GM12878 (cell line): ENCODE measurements at regions not wholly inside any gene's neighbourhood (a gene's known extent, or its start where the extent isn't known, plus 50 kb on each side); places are given as distances from the start of the nearest gene placed in this dataset.

ENCODE experiments used
- ATAC-seq: fragments of 200-7000 bp; cut with Tn5 transposase; 3 replicates; pipeline ENCODE4 v1.9.1; 2020; ENCODE audit warnings: mild to moderate bottlenecking, moderate library complexity
- BruUV-seq: library from RNA; stranded (reverse); fragments of 400-500 nt; replicated peaks from 2 replicates; lab custom pipeline; 2021; lab: Mats Ljungman, UMichigan
- CTCF ChIA-PET: fragments of 300-600 bp; sonication (Branson Sonifier 250); formaldehyde crosslinking; extraction: SDS; loops from one replicate; lab custom pipeline; 2021; ENCODE audit warnings: inconsistent platforms; lab: Yijun Ruan, JAX
- POLR2A ChIA-PET: fragments of 350-600 bp; formaldehyde crosslinking; extraction: SDS; loops from one replicate; lab custom pipeline; 2021; ENCODE audit warnings: inconsistent platforms; lab: Charles Lee
- RAD21 ChIA-PET: fragments of 300-600 bp; sonication (Branson Sonifier 250); formaldehyde crosslinking; loops from one replicate; lab custom pipeline; 2023; ENCODE audit warnings: antibody characterized with exemption; ENCODE audit not compliant: unreplicated experiment; lab: Charles Lee
- SMC1A ChIA-PET: fragments of 300-600 bp; sonication (Branson Sonifier 250); formaldehyde crosslinking; loops from one replicate; lab custom pipeline; 2023; ENCODE audit not compliant: unreplicated experiment, uncharacterized antibody; lab: Charles Lee
- DNase-seq: peaks from one replicate; pipeline ENCODE4 v3.0.0-alpha.2; 2011; ENCODE audit warnings: low read depth, low spot score
- FAIRE-seq: peaks from 3 replicates; lab custom pipeline; 2011; peaks lifted over from hg19 to GRCh38; lab: Jason Lieb, UNC
- H2AFZ ChIP-seq: 2 replicates; pipeline ENCODE4 v1.6.0; 2011; ENCODE audit warnings: low read depth, low read length, control low read depth; ENCODE audit not compliant: control insufficient read depth
- H3K27ac ChIP-seq: 2 replicates; pipeline ENCODE4 v1.5.1; 2011; ENCODE audit warnings: control low read depth; ENCODE audit not compliant: control insufficient read depth, insufficient read depth
- H3K27me3 ChIP-seq, 2 experiments: replicated peaks in 1 of 2; 2 replicates each; pipeline versions ENCODE4 v1.6.0 to v1.6.1; 2011; ENCODE audit warnings: low read length in 1 of 2; ENCODE audit not compliant: control insufficient read depth in 2 of 2, insufficient read depth in 2 of 2
- H3K36me3 ChIP-seq, 2 experiments: 2 replicates each; pipeline ENCODE4 v1.5.1; 2011; ENCODE audit warnings: low read length in 1 of 2; ENCODE audit not compliant: control insufficient read depth in 2 of 2, insufficient read depth in 2 of 2
- H3K4me1 ChIP-seq: 2 replicates; pipeline ENCODE4 v1.6.1; 2011; ENCODE audit warnings: mild to moderate bottlenecking, low read length, moderate library complexity, mixed read lengths; ENCODE audit not compliant: control insufficient read depth, insufficient read depth
- H3K4me2 ChIP-seq: 2 replicates; pipeline ENCODE4 v1.6.0; 2011; ENCODE audit warnings: control low read depth; ENCODE audit not compliant: control insufficient read depth, insufficient read depth
- H3K4me3 ChIP-seq: fragments of 200-600 bp; sonication (generic); 2 replicates; pipeline ENCODE4 v1.5.1; 2016
- H3K79me2 ChIP-seq: 2 replicates; pipeline ENCODE4 v1.6.0; 2011; ENCODE audit warnings: low read length; ENCODE audit not compliant: control insufficient read depth, insufficient read depth
- H3K9ac ChIP-seq: 2 replicates; pipeline ENCODE4 v1.8.0; 2011; ENCODE audit warnings: low read length, control low read depth, mixed read lengths; ENCODE audit not compliant: control insufficient read depth, insufficient read depth
- H3K9me3 ChIP-seq: replicated peaks from 3 replicates; pipeline ENCODE4 v1.5.1; 2011; ENCODE audit warnings: mild to moderate bottlenecking, low read length; ENCODE audit not compliant: control insufficient read depth, insufficient read depth
- H4K20me1 ChIP-seq: 2 replicates; pipeline ENCODE4 v1.6.0; 2011; ENCODE audit not compliant: control insufficient read depth, insufficient read depth
- CEBPB ChIP-seq, 2 experiments: fragments of 150-350 bp in 1 of 2; IDR thresholded peaks; 2 replicates each; pipeline ENCODE4 v1.6.1; 2012 to 2014; ENCODE audit warnings: low read depth in 2 of 2, low read length in 2 of 2, borderline replicate concordance in 1 of 2, inconsistent platforms in 1 of 2
- CHD1 ChIP-seq: IDR thresholded peaks from 2 replicates; pipeline ENCODE4 v1.6.1; 2012; ENCODE audit warnings: low read depth, low read length, improper control_type of control experiment
- CHD2 ChIP-seq: IDR thresholded peaks from 2 replicates; pipeline ENCODE4 v1.6.1; 2011; ENCODE audit warnings: low read depth, low read length, improper control_type of control experiment, borderline replicate concordance
- E2F8 ChIP-seq: fragments of 450-650 bp; IDR thresholded peaks from 2 replicates; pipeline ENCODE4 v1.6.1; 2018; ENCODE audit warnings: mild to moderate bottlenecking, low read depth, moderate library complexity; ENCODE audit not compliant: partially characterized antibody
- IRF3 ChIP-seq: fragments of 450-650 bp; IDR thresholded peaks from 2 replicates; pipeline ENCODE4 v1.6.1; 2014; ENCODE audit warnings: mild to moderate bottlenecking
- LARP7 ChIP-seq: fragments of 450-650 bp; IDR thresholded peaks from 2 replicates; pipeline ENCODE4 v1.6.1; 2017; ENCODE audit warnings: mild to moderate bottlenecking
- NFIC ChIP-seq: IDR thresholded peaks from 2 replicates; pipeline ENCODE4 v1.6.1; 2012; ENCODE audit warnings: low read depth, mild to moderate bottlenecking, inconsistent platforms, low read length, moderate library complexity
- NFYB ChIP-seq: IDR thresholded peaks from 2 replicates; pipeline ENCODE4 v1.6.1; 2011; ENCODE audit warnings: low read depth, mild to moderate bottlenecking, low read length, improper control_type of control experiment, moderate library complexity; ENCODE audit not compliant: insufficient read depth
- NR2F1 ChIP-seq: fragments of 450-650 bp; conservative IDR thresholded peaks from 2 replicates; pipeline ENCODE4 v1.6.1; 2017; ENCODE audit warnings: mild to moderate bottlenecking
- TAF1 ChIP-seq: IDR thresholded peaks from 2 replicates; pipeline ENCODE4 v1.6.1; 2011; ENCODE audit warnings: mild to moderate bottlenecking, low read depth, low read length, borderline replicate concordance
- ZNF24 ChIP-seq: fragments of 450-650 bp; IDR thresholded peaks from 2 replicates; pipeline ENCODE4 v1.6.1; 2017; ENCODE audit warnings: antibody characterized with exemption, mild to moderate bottlenecking
- ZSCAN29 ChIP-seq: fragments of 450-650 bp; IDR thresholded peaks from 2 replicates; pipeline ENCODE4 v1.6.1; 2017; ENCODE audit warnings: mild to moderate bottlenecking, moderate library complexity
- WGBS: methylation state at CpG from one replicate; pipeline ENCODE4 v1.1.6; 2016; ENCODE audit warnings: low lambda C conversion rate; ENCODE audit not compliant: insufficient replicate concordance, insufficient coverage; ENCODE audit errors: missing lambda C conversion rate; 5-methylcytosine and 5-hydroxymethylcytosine counted together
- in situ Hi-C: fragments of 300-500 bp; cut with MboI; formaldehyde crosslinking; loops from 9 replicates; pipeline ENCODE4 v1.14.3; 2018; ENCODE audit warnings: mixed read lengths
- intact Hi-C: fragments of 100-400 bp; cut with micrococcal nuclease; formaldehyde crosslinking; loops from one replicate; pipeline ENCODE4 v1.14.2; 2022; ENCODE audit not compliant: unreplicated experiment
- TF ChIP-seq, protein P1 (sequence below): fragments of 150-350 bp; IDR thresholded peaks from 2 replicates; pipeline ENCODE4 v1.6.1; 2016; ENCODE audit warnings: low read depth, low read length
- TF ChIP-seq, protein P2 (sequence below): fragments of 450-650 bp; IDR thresholded peaks from 2 replicates; pipeline ENCODE4 v1.6.1; 2016; ENCODE audit warnings: mild to moderate bottlenecking

DNA sequence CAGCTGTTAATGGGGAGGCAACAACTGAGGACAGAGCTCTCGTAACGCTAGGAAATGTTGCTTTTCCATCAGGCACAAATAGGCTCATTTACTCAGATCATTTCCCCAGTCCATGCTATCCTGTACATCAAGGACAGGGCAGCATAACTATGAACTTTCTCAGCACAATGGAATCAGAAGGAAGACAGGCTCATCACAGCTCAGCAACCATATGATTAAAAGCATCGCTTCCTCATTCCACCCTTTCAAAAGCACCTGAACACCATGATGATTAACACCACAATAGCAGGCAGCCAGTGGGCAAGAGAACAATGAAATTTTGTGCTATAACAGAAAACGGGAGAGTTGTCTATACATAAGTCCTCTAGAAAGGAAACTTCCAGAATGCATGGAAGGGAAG, 297.8 kb downstream of the ZNF674 start:
- no peak overlapping the region for H3K4me2 ChIP-seq
- WGBS, result 17% methylated on average over 4 of the region's 4 CpGs
- ChIA-PET SMC1A (no interaction called here), RAD21 (no interaction called here), CTCF (no interaction called here), POLR2A (no interaction called here)
- no TSS peak for BruUV-seq
- no peaks in the 10 kb centered on the region for H4K20me1 ChIP-seq
- no peaks in the 10 kb centered on the region for H3K27me3 ChIP-seq
- H3K36me3 ChIP-seq, result no peaks in the 10 kb centered on the region
- FAIRE-seq (no peak), ATAC-seq (no peak), DNase-seq (no peak)
- no peak overlapping the region for H3K9ac ChIP-seq
- intact Hi-C loops (no loop called here), in situ Hi-C loops (no loop called here)
- H3K4me3 ChIP-seq, result no peak overlapping the region
- TF ChIP-seq IRF3 (no peak), NFYB (no peak), NR2F1 (no peak), LARP7 (no peak), ZSCAN29 (no peak), TAF1 (no peak), CHD1 (no peak), E2F8 (no peak), CEBPB (IDR thresholded peaks at IDR 0.05; ENCODE audit: borderline replicate concordance in 1 of 2, low read depth in 2 of 2, low read length in 2 of 2) (no peak), NFIC (no peak), CHD2 (no peak), ZNF24 (no peak)
- TF ChIP-seq, protein P1, sequence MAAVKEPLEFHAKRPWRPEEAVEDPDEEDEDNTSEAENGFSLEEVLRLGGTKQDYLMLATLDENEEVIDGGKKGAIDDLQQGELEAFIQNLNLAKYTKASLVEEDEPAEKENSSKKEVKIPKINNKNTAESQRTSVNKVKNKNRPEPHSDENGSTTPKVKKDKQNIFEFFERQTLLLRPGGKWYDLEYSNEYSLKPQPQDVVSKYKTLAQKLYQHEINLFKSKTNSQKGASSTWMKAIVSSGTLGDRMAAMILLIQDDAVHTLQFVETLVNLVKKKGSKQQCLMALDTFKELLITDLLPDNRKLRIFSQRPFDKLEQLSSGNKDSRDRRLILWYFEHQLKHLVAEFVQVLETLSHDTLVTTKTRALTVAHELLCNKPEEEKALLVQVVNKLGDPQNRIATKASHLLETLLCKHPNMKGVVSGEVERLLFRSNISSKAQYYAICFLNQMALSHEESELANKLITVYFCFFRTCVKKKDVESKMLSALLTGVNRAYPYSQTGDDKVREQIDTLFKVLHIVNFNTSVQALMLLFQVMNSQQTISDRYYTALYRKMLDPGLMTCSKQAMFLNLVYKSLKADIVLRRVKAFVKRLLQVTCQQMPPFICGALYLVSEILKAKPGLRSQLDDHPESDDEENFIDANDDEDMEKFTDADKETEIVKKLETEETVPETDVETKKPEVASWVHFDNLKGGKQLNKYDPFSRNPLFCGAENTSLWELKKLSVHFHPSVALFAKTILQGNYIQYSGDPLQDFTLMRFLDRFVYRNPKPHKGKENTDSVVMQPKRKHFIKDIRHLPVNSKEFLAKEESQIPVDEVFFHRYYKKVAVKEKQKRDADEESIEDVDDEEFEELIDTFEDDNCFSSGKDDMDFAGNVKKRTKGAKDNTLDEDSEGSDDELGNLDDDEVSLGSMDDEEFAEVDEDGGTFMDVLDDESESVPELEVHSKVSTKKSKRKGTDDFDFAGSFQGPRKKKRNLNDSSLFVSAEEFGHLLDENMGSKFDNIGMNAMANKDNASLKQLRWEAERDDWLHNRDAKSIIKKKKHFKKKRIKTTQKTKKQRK, result no peak
- TF ChIP-seq, protein P2, sequence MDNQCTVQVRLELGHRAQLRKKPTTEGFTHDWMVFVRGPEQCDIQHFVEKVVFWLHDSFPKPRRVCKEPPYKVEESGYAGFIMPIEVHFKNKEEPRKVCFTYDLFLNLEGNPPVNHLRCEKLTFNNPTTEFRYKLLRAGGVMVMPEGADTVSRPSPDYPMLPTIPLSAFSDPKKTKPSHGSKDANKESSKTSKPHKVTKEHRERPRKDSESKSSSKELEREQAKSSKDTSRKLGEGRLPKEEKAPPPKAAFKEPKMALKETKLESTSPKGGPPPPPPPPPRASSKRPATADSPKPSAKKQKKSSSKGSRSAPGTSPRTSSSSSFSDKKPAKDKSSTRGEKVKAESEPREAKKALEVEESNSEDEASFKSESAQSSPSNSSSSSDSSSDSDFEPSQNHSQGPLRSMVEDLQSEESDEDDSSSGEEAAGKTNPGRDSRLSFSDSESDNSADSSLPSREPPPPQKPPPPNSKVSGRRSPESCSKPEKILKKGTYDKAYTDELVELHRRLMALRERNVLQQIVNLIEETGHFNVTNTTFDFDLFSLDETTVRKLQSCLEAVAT, result no peak
- no peak overlapping the region for H3K27ac ChIP-seq
- H3K9me3 ChIP-seq, result no peaks in the 10 kb centered on the region
- no peak overlapping the region for H2AFZ ChIP-seq
- H3K4me1 ChIP-seq, result no peaks in the 10 kb centered on the region
- no peaks in the 10 kb centered on the region for H3K79me2 ChIP-seq
